SK-N-SH treated with all-trans-retinoic acid at 6 μM for 48 hours (cell line): ENCODE measurements at regions not wholly inside any gene's neighbourhood (a gene's known extent, or its start where the extent isn't known, plus 50 kb on each side); places are given as distances from the start of the nearest gene placed in this dataset.

Experiments used
- ARNTL ChIP-seq: fragments of 450-650 bp; formaldehyde crosslinking; IDR thresholded peaks from 2 replicates; pipeline ENCODE4 v1.5.0; 2020; ENCODE audit warnings: low read depth, mild to moderate bottlenecking, moderate library complexity, borderline replicate concordance
- BACH2 ChIP-seq: fragments of 250-450 bp; sonication (Bioruptor Pico); IDR thresholded peaks from 2 replicates; pipeline ENCODE4 v1.9.0; 2021; ENCODE audit warnings: mild to moderate bottlenecking, borderline replicate concordance
- CSDC2 ChIP-seq: fragments of 250-450 bp; sonication (Bioruptor Pico); IDR thresholded peaks from 2 replicates; pipeline ENCODE4 v1.5.0; 2020; ENCODE audit warnings: mild to moderate bottlenecking, moderate library complexity
- OSR1 ChIP-seq: fragments of 250-450 bp; sonication (Bioruptor Pico); IDR thresholded peaks from 2 replicates; pipeline ENCODE4 v1.8.0; 2022; ENCODE audit warnings: moderate library complexity, mild to moderate bottlenecking, inconsistent platforms
- PATZ1 ChIP-seq: fragments of 250-450 bp; sonication (Bioruptor Pico); IDR thresholded peaks from 2 replicates; pipeline ENCODE4 v1.8.0; 2020; ENCODE audit warnings: mild to moderate bottlenecking, moderate library complexity, borderline replicate concordance
- POU6F1 ChIP-seq: fragments of 250-450 bp; sonication (Bioruptor Pico); IDR thresholded peaks from 2 replicates; pipeline ENCODE4 v1.8.0; 2021; ENCODE audit warnings: low read depth, mild to moderate bottlenecking, moderate library complexity, borderline replicate concordance
- ZFP3 ChIP-seq: fragments of 250-450 bp; sonication (Bioruptor Pico); IDR thresholded peaks from 2 replicates; pipeline ENCODE4 v1.5.0; 2020; ENCODE audit warnings: mild to moderate bottlenecking, moderate library complexity
- ZFP30 ChIP-seq: fragments of 450-650 bp; formaldehyde crosslinking; IDR thresholded peaks from 2 replicates; pipeline ENCODE4 v1.5.0; 2022; ENCODE audit warnings: mild to moderate bottlenecking, moderate library complexity
- ZNF565 ChIP-seq: fragments of 450-650 bp; formaldehyde crosslinking; conservative IDR thresholded peaks from 2 replicates; pipeline ENCODE4 v1.5.0; 2020; ENCODE audit warnings: low read depth, mild to moderate bottlenecking, moderate library complexity

GRCh38 chr20:16885746-16886145 lies 137.6 kb downstream of the OTOR start:
- TF ChIP-seq POU6F1 (CRISPR knock-in tag) (no peak), OSR1 (CRISPR knock-in tag) (no peak), CSDC2 (CRISPR knock-in tag) (no peak), ZFP30 (CRISPR knock-in tag) (no peak), PATZ1 (no peak), ZNF565 (CRISPR knock-in tag) (no peak), BACH2 (CRISPR knock-in tag) (no peak), ZFP3 (CRISPR knock-in tag) (no peak), ARNTL (CRISPR knock-in tag) (no peak)
